NCI-H446 treated with DMSO at 0.1 percent for 48 hours (cell line): ENCODE measurements at regions not wholly inside any gene's neighbourhood (a gene's known extent, or its start where the extent isn't known, plus 50 kb on each side); places are given as distances from the start of the nearest gene placed in this dataset.
"Not testable (repeated sequence)": the region's sequence is repeated elsewhere in the genome, so short reads cannot be mapped to it uniquely, and the experiment has no call there.

Source experiments
- DNase-seq: peaks from one replicate; lab custom pipeline; 2025; lab: John Stamatoyannopoulos, UW

- no peak for DNase-seq
Measured at GRCh38 chr18:1133541-1133940, 228.9 kb downstream of the ADCYAP1 start.

- DNase-seq = no peak
Measured at GRCh38 chr18:1147730-1148129, 243.1 kb downstream of the ADCYAP1 start.

- no peak for DNase-seq
Measured at GRCh38 chr18:1149709-1150108, 245.0 kb downstream of the ADCYAP1 start.

- no peak for DNase-seq
Measured at GRCh38 chr18:1150344-1150743, 245.7 kb downstream of the ADCYAP1 start.

GRCh38 chr18:1152958-1153357, 248.3 kb downstream of the ADCYAP1 start:
- DNase-seq = not testable (repeated sequence)

GRCh38 chr18:1173593-1173992, 268.9 kb downstream of the ADCYAP1 start:
- DNase-seq = no peak

GRCh38 chr18:1177232-1177631, 272.6 kb downstream of the ADCYAP1 start:
- no peak for DNase-seq

- DNase-seq = no peak
Measured at GRCh38 chr18:1191341-1191740, 286.7 kb downstream of the ADCYAP1 start.

GRCh38 chr18:1213126-1213525, 308.5 kb downstream of the ADCYAP1 start:
- no peak for DNase-seq

- DNase-seq = no peak
Measured at GRCh38 chr18:1222880-1223279, 318.2 kb downstream of the ADCYAP1 start.

- no peak for DNase-seq
Measured at GRCh38 chr18:1227025-1227424, 322.4 kb downstream of the ADCYAP1 start.

- DNase-seq = no peak
Measured at GRCh38 chr18:1229634-1230033, 325.0 kb downstream of the ADCYAP1 start.

- DNase-seq = no peak
Measured at GRCh38 chr18:1232867-1233266, 328.2 kb downstream of the ADCYAP1 start.

- no peak for DNase-seq
Measured at GRCh38 chr18:1240701-1241100, 336.0 kb downstream of the ADCYAP1 start.

GRCh38 chr18:1244397-1245122, 339.9 kb downstream of the ADCYAP1 start:
- no peak for DNase-seq

GRCh38 chr18:1246827-1247226, 342.2 kb downstream of the ADCYAP1 start:
- no peak for DNase-seq

GRCh38 chr18:1252534-1252933, 347.9 kb downstream of the ADCYAP1 start:
- DNase-seq = no peak

- no peak for DNase-seq
Measured at GRCh38 chr18:1252936-1253335, 348.3 kb downstream of the ADCYAP1 start.

- DNase-seq = no peak
Measured at GRCh38 chr18:1253827-1254226, 349.2 kb downstream of the ADCYAP1 start.

GRCh38 chr18:1261054-1261453, 356.4 kb downstream of the ADCYAP1 start:
- DNase-seq = no peak

GRCh38 chr18:1267021-1267420, 362.4 kb downstream of the ADCYAP1 start:
- DNase-seq = no peak

- no peak for DNase-seq
Measured at GRCh38 chr18:1270081-1270480, 365.4 kb downstream of the ADCYAP1 start.

GRCh38 chr18:1273469-1273868, 368.8 kb downstream of the ADCYAP1 start:
- no peak for DNase-seq

- no peak for DNase-seq
Measured at GRCh38 chr18:1292167-1292566, 387.5 kb downstream of the ADCYAP1 start.
